Stomach (tissue), 8 donors: ENCODE measurements at regions not wholly inside any gene's neighbourhood (a gene's known extent, or its start where the extent isn't known, plus 50 kb on each side); places are given as distances from the start of the nearest gene placed in this dataset.

Experiments used
- DNase-seq, 2 donors: peaks; one replicate each; pipeline versions ENCODE4 v3.0.0 to v3.0.0-alpha.2; 2013 to 2019
- H3K27ac ChIP-seq, 5 donors: fragments of 200-600 bp in 4 of 5; sonication (generic) in 4 of 5; one replicate each; pipeline ENCODE4 v1.5.1; 2013 to 2019; ENCODE audit warnings: mild to moderate bottlenecking in 1 of 5, moderate library complexity in 1 of 5
- H3K27me3 ChIP-seq, 3 donors: fragments of 200-600 bp; sonication (generic); one replicate each; pipeline ENCODE4 v1.5.1; 2017 to 2019; ENCODE audit warnings: mixed run types in 1 of 3
- H3K36me3 ChIP-seq, 4 donors: fragments of 200-600 bp; sonication (generic); 1 replicate in 3 of 4; 2 replicates in 1 of 4; pipeline ENCODE4 v1.5.1; 2016 to 2019
- H3K4me1 ChIP-seq, 4 donors: fragments of 200-600 bp; sonication (generic); one replicate each; pipeline ENCODE4 v1.5.1; 2016 to 2019
- H3K4me3 ChIP-seq, 4 donors: fragments of 200-600 bp; sonication (generic) in 3 of 4; one replicate each; pipeline ENCODE4 v1.5.1; 2016 to 2019; ENCODE audit warnings: mild to moderate bottlenecking in 1 of 4
- H3K9me3 ChIP-seq, 4 donors: fragments of 200-600 bp; sonication (generic); one replicate each; pipeline ENCODE4 v1.5.1; 2016 to 2019
- EP300 ChIP-seq: sonication (generic); formaldehyde crosslinking; IDR thresholded peaks from one replicate; pipeline ENCODE4 v1.6.1; 2017; ENCODE audit warnings: antibody characterized with exemption
- POLR2A ChIP-seq, 4 donors: fragments of 450-650 bp; IDR thresholded peaks; one replicate each; pipeline ENCODE4 v1.6.1; 2016; ENCODE audit warnings: antibody characterized with exemption in 4 of 4, control low read depth in 2 of 4, mild to moderate bottlenecking in 1 of 4, moderate library complexity in 1 of 4
- POLR2AphosphoS5 ChIP-seq, 3 donors: sonication (generic); formaldehyde crosslinking; IDR thresholded peaks; one replicate each; pipeline ENCODE4 v1.6.1; 2016; ENCODE audit warnings: antibody characterized with exemption in 3 of 3
- WGBS, 5 donors: extraction: QIAGEN DNeasy Blood & Tissue Kit in 3 of 5; methylation state at CpG; one replicate each; pipeline versions ENCODE4 v1.1.5 to v1.1.7; 2013 to 2018; 5-methylcytosine and 5-hydroxymethylcytosine counted together
- intact Hi-C: fragments of 100-400 bp; cut with DNase I; formaldehyde crosslinking; loops from one replicate; pipeline ENCODE4 v1.15.1; 2023; ENCODE audit warnings: low total_unique reads
- TF ChIP-seq, protein P1 (sequence below), 7 experiments: fragments of 450-650 bp in 4 of 7; fragments of 200-600 bp in 3 of 7; sonication (generic) in 3 of 7; IDR thresholded peaks; one replicate each; pipeline ENCODE4 v1.5.1; 2016 to 2019; ENCODE audit warnings: antibody characterized with exemption in 7 of 7, control low read depth in 2 of 7, mild to moderate bottlenecking in 1 of 7
- donor health status: healthy with polysubstance abuse.
- donor health status: Bipolar disorder and iron deficiency.
- donor health status: healthy.

GRCh38 chr9:38224941-38225340 lies 155.9 kb upstream of the SHB start:
- WGBS, 5 donors, result 87 to 98% (median 95%) methylated on average over 6 of the region's 6 CpGs
- Histone ChIP-seq H3K9me3 (no peaks in the 10 kb centered on the region), H3K36me3 (no peaks in the 10 kb centered on the region), H3K27ac (no peak overlapping the region), H3K4me1 (peaks cover 5 to 16% (median 10%) of the 10 kb centered on the region in 4 donors), H3K4me3 (no peak overlapping the region), H3K27me3 (peaks cover 0 to 29% (median 0%) of the 10 kb centered on the region in 3 donors)
- no peak for DNase-seq
- TF ChIP-seq EP300 (no peak), POLR2AphosphoS5 (IDR thresholded peaks at IDR 0.05) (no peak), POLR2A (IDR thresholded peaks at IDR 0.05) (no peak)
- TF ChIP-seq, protein P1, sequence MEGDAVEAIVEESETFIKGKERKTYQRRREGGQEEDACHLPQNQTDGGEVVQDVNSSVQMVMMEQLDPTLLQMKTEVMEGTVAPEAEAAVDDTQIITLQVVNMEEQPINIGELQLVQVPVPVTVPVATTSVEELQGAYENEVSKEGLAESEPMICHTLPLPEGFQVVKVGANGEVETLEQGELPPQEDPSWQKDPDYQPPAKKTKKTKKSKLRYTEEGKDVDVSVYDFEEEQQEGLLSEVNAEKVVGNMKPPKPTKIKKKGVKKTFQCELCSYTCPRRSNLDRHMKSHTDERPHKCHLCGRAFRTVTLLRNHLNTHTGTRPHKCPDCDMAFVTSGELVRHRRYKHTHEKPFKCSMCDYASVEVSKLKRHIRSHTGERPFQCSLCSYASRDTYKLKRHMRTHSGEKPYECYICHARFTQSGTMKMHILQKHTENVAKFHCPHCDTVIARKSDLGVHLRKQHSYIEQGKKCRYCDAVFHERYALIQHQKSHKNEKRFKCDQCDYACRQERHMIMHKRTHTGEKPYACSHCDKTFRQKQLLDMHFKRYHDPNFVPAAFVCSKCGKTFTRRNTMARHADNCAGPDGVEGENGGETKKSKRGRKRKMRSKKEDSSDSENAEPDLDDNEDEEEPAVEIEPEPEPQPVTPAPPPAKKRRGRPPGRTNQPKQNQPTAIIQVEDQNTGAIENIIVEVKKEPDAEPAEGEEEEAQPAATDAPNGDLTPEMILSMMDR (IDR thresholded peaks at IDR 0.05), result no peak
- intact Hi-C loops, result no loop called here

DNA sequence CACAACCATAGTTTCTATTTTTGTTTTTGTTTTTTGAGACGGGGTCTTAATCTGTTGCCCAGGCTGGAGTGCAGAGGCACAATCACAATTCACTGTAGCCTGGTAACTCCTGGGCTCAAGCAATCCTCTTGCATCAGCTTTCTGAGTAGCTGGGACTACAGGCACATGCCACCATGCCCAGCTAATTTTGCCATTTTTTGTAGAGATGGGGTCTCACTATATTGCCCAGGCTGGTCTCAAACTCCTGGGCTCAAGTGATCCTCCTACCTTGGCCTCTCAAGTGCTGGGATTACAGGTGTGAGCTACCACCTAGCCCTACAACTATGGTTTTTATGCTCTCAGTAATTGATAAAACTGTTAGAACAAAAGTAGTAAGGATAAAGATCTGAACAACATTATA lies 147.5 kb upstream of the SHB start:
- DNase-seq, result no peak
- H3K36me3 ChIP-seq, result no peaks in the 10 kb centered on the region
- H3K27ac ChIP-seq, result no peak overlapping the region
- H3K4me3 ChIP-seq, result no peak overlapping the region
- intact Hi-C loops, result no loop called here
- WGBS, 5 donors, result 82 to 97% (median 94%) methylated on average over 1 of the region's 1 CpG
- no peaks in the 10 kb centered on the region for H3K4me1 ChIP-seq
- TF ChIP-seq POLR2AphosphoS5 (IDR thresholded peaks at IDR 0.05) (no peak), POLR2A (IDR thresholded peaks at IDR 0.05) (no peak), EP300 (no peak)
- TF ChIP-seq, protein P1 (IDR thresholded peaks at IDR 0.05), result no peak
- H3K9me3 ChIP-seq, result no peaks in the 10 kb centered on the region
- H3K27me3 ChIP-seq, result peaks cover 0 to 5% (median 0%) of the 10 kb centered on the region in 3 donors

DNA sequence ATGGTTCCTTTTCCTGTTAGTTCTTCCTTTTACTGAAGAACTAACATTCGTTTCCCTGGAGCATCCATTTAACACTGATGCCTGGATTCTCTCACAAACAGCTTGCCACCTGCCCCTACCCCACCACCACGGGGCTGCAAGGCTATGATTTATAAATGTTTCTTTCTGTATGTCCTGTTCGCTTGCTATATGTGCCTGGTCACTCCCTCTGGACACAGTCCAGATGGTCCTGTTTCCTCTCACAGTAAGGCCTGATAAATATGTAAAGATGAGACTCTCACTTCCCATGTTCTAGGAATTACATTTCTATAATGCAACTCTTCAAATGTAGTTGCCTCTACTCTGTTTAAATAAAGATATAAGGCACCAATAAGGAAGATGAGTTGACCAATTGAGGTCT lies 146.4 kb upstream of the SHB start:
- no peak for TF ChIP-seq EP300
- TF ChIP-seq, protein P1 (IDR thresholded peaks at IDR 0.05), result no peak
- TF ChIP-seq POLR2A (IDR thresholded peaks at IDR 0.05), result no peak
- no peak for TF ChIP-seq POLR2AphosphoS5 (IDR thresholded peaks at IDR 0.05)
- intact Hi-C loops, result no loop called here
- H3K9me3 ChIP-seq, result no peaks in the 10 kb centered on the region
- peaks cover 0 to 5% (median 0%) of the 10 kb centered on the region in 3 donors for H3K27me3 ChIP-seq
- H3K36me3 ChIP-seq, result no peaks in the 10 kb centered on the region
- H3K4me3 ChIP-seq, result no peak overlapping the region
- no peaks in the 10 kb centered on the region for H3K4me1 ChIP-seq
- DNase-seq, result no peak
- 28 to 50% (median 42%) methylated on average over 3 of the region's 3 CpGs for WGBS, 5 donors
- no peak overlapping the region for H3K27ac ChIP-seq

- no peak for DNase-seq
- no peak for TF ChIP-seq EP300
- TF ChIP-seq POLR2A (IDR thresholded peaks at IDR 0.05), result no peak
- TF ChIP-seq POLR2AphosphoS5 (IDR thresholded peaks at IDR 0.05), result no peak
- TF ChIP-seq, protein P1 (IDR thresholded peaks at IDR 0.05), result no peak
- Histone ChIP-seq H3K4me1 (no peaks in the 10 kb centered on the region), H3K9me3 (no peaks in the 10 kb centered on the region), H3K27ac (no peak overlapping the region), H3K4me3 (no peak overlapping the region), H3K36me3 (no peaks in the 10 kb centered on the region), H3K27me3 (peaks cover 0 to 5% (median 0%) of the 10 kb centered on the region in 3 donors)
- intact Hi-C loops, result no loop called here
- WGBS, 5 donors, result 42 to 48% (median 45%) methylated on average over 2 of the region's 2 CpGs
Measured at GRCh38 chr9:38214432-38214831, 145.4 kb upstream of the SHB start.
